ENCODE measurements at regions not wholly inside any gene's neighbourhood (a gene's known extent, or its start where the extent isn't known, plus 50 kb on each side); places are given as distances from the start of the nearest gene placed in this dataset.
"Not testable (repeated sequence)": the region's sequence is repeated elsewhere in the genome, so short reads cannot be mapped to it uniquely, and the experiment has no call there.

DNA sequence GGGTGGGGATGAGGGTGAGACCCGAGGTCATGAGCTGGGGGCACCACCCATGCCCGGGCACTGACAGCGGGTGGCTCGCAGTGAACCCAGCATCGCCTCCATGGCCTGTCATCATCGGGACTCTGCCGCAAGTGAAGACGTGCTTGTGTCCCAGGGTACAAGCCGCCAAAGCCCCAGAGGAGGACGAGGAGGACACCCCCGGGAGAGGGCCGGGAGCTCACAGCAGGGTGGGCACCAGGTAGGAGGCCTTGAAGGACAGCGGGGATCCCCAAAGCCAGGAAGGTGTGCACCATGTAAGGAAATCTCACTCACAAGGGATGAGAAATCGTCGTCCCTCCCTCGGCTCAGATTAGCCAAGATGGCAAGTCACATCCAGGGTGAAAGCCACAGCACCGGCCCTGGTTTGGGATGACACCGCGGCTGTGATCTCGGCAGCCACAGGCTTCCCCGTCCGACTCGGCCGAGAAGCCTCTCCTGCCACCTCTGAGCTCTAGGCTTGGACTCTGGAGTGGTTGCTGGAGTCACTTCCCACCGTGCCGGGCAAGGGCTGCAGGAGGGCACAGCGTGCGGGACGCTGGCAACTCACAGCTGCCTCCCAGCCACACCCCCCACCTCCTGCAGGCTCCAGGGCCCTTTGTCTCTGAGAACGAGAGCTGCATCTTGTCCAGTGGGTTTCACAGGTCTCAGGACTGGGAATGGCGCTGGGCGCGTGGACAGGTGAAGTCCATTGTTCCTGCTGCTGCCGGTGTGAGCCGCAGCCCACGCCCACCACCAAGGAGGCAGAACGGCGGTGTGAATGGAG, 81.6 kb upstream of the CTDP1 start:
- no peak for DNase-seq (ENCODE audit: low read depth)
- Histone ChIP-seq H3K9me3 (ENCODE audit: control insufficient read depth, low read length) (peaks cover 14% of the 10 kb centered on the region), H3K27me3 (replicated peaks; ENCODE audit: control insufficient read depth, insufficient read depth, low read length) (peaks cover 53% of the 10 kb centered on the region), H3K4me1 (ENCODE audit: control insufficient read depth, insufficient read depth, low read length) (no peaks in the 10 kb centered on the region), H3K9ac (ENCODE audit: low read length) (no peak overlapping the region), H3K4me3 (ENCODE audit: low read length) (no peak overlapping the region), H3K36me3 (ENCODE audit: control insufficient read depth, insufficient read depth, low read length, severe bottlenecking) (no peaks in the 10 kb centered on the region)

DNA sequence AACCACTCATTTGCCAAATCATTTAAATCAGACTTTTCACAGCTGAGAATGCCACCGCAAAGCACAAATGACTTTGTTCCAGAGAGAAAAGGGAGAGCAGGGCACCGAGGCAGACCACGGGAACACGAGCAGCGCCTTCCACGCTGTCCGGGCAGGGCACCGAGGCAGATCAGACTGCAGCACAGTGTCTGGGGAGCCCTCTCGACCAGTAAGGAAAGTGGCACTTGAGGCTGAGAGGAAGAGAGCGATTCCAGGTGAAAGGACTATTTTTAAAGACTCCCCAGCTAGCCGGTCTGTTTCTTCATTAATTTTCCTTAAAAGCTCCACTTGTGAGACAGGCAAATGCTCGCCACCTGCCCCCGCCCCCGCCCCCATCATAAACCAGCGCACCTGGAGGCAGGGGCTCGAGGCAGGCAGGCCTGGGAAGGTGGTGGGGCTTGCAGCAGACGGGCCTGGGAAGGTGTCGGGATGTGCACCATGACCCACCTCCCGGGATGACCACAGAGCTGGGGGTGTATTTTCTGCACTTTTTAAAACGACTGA, 80.9 kb upstream of the CTDP1 start:
- Histone ChIP-seq H3K27me3 (replicated peaks; ENCODE audit: control insufficient read depth, insufficient read depth, low read length) (peaks cover 51% of the 10 kb centered on the region), H3K4me3 (ENCODE audit: low read length) (no peak overlapping the region), H3K4me1 (ENCODE audit: control insufficient read depth, insufficient read depth, low read length) (no peaks in the 10 kb centered on the region), H3K36me3 (ENCODE audit: control insufficient read depth, insufficient read depth, low read length, severe bottlenecking) (no peaks in the 10 kb centered on the region), H3K9me3 (ENCODE audit: control insufficient read depth, low read length) (peaks cover 7% of the 10 kb centered on the region), H3K9ac (ENCODE audit: low read length) (no peak overlapping the region)
- no peak for DNase-seq (ENCODE audit: low read depth)

DNA sequence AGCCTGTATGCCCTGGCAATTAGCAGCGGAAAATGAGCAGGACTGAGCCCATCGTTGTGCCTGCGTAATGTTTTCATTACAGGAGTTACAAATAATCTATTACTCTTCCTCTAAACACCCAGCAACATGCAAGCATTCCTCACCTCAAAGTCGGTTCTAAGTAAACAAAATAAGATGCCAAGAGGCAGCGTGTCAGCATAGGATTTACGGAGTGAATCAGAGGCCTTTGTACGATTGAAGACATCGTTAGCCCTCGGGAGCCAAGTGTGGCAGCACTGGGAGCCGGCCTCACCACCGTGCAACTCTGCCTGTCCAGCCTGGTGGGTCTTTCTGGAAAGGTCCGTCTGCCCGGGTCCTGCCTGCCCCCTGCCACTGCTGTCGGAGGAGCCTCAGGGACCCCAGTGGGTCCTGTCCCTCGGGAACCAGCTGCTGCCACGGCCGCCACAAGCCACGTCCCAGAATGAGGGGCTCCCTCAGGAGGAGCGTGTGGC, 80.1 kb upstream of the CTDP1 start:
- Histone ChIP-seq H3K4me3 (ENCODE audit: low read length) (no peak overlapping the region), H3K36me3 (ENCODE audit: control insufficient read depth, insufficient read depth, low read length, severe bottlenecking) (no peaks in the 10 kb centered on the region), H3K9me3 (ENCODE audit: control insufficient read depth, low read length) (no peaks in the 10 kb centered on the region), H3K4me1 (ENCODE audit: control insufficient read depth, insufficient read depth, low read length) (no peaks in the 10 kb centered on the region), H3K27me3 (replicated peaks; ENCODE audit: control insufficient read depth, insufficient read depth, low read length) (peaks cover 44% of the 10 kb centered on the region), H3K9ac (ENCODE audit: low read length) (no peak overlapping the region)
- DNase-seq (ENCODE audit: low read depth) = peak; percentile 57

DNA sequence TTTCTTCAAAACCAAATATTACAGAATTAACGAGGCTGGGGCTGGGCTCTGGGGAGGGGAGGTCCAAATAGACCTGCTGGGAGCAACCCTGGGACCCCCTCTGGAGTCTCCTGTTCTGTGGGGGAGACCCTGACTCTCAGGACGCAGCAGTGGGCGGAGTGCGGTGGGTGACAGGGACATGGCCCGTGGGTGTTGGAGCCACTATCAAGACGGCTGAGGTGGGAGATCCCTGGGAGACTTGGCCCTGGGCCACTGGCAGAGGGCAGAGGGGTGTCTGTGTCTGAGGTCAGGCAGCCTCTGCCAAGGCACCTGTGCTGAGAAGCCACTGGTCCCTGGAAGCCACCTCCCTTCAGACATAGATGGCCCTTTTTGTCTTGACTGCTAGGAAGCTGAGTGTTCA, 79.5 kb upstream of the CTDP1 start:
- H3K4me1 ChIP-seq (ENCODE audit: control insufficient read depth, insufficient read depth, low read length) = no peaks in the 10 kb centered on the region
- no peaks in the 10 kb centered on the region for H3K36me3 ChIP-seq (ENCODE audit: control insufficient read depth, insufficient read depth, low read length, severe bottlenecking)
- DNase-seq (ENCODE audit: low read depth) = no peak
- H3K4me3 ChIP-seq (ENCODE audit: low read length) = no peak overlapping the region
- no peak overlapping the region for H3K9ac ChIP-seq (ENCODE audit: low read length)
- H3K9me3 ChIP-seq (ENCODE audit: control insufficient read depth, low read length) = no peaks in the 10 kb centered on the region
- peaks cover 41% of the 10 kb centered on the region for H3K27me3 ChIP-seq (replicated peaks; ENCODE audit: control insufficient read depth, insufficient read depth, low read length)

DNA sequence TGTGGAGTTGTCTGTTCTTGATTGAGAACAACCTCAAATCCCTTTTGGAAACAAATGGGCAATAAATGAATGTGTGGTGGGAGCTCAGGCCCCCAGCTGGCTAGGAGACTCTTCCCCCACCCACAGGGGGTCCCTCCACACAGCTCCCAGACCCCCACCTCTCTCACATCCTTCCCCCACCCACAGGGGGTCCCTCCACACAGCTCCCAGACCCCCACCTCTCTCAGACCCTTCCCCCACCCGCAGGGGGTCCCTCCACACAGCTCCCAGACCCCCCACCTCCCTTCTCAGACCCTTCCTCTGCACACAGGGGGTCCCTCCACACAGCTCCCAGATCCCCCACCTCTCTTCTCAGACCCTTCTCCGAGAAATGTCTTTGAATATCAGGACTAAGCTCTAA, 79.0 kb upstream of the CTDP1 start:
- Histone ChIP-seq H3K9me3 (ENCODE audit: control insufficient read depth, low read length) (no peaks in the 10 kb centered on the region), H3K27me3 (replicated peaks; ENCODE audit: control insufficient read depth, insufficient read depth, low read length) (peaks cover 37% of the 10 kb centered on the region), H3K4me1 (ENCODE audit: control insufficient read depth, insufficient read depth, low read length) (no peaks in the 10 kb centered on the region), H3K9ac (ENCODE audit: low read length) (no peak overlapping the region), H3K36me3 (ENCODE audit: control insufficient read depth, insufficient read depth, low read length, severe bottlenecking) (no peaks in the 10 kb centered on the region), H3K4me3 (ENCODE audit: low read length) (no peak overlapping the region)
- no peak for DNase-seq (ENCODE audit: low read depth)

DNA sequence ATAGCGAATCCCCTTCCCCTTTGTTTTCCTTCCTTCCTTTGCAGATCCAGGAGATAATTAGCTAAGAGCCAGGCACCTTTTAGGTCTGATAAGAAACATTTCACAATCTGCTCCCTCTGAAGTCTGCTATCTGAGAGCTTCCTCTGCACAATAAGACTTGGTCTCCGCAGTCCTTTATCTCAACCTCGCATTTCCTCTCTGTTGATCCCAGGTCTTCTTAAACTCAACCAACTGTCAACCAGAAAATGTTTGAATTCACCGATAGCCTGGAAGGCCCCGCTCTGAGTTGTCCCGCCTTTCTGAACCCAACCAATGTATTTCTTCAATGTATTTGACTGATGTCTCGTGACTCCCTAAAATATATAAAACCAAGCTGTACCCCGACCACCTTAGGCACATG, 78.4 kb upstream of the CTDP1 start:
- H3K4me3 ChIP-seq (ENCODE audit: low read length) = no peak overlapping the region
- no peaks in the 10 kb centered on the region for H3K9me3 ChIP-seq (ENCODE audit: control insufficient read depth, low read length)
- DNase-seq (ENCODE audit: low read depth) = no peak
- no peaks in the 10 kb centered on the region for H3K36me3 ChIP-seq (ENCODE audit: control insufficient read depth, insufficient read depth, low read length, severe bottlenecking)
- H3K4me1 ChIP-seq (ENCODE audit: control insufficient read depth, insufficient read depth, low read length) = no peaks in the 10 kb centered on the region
- peaks cover 31% of the 10 kb centered on the region for H3K27me3 ChIP-seq (replicated peaks; ENCODE audit: control insufficient read depth, insufficient read depth, low read length)
- H3K9ac ChIP-seq (ENCODE audit: low read length) = no peak overlapping the region

DNA sequence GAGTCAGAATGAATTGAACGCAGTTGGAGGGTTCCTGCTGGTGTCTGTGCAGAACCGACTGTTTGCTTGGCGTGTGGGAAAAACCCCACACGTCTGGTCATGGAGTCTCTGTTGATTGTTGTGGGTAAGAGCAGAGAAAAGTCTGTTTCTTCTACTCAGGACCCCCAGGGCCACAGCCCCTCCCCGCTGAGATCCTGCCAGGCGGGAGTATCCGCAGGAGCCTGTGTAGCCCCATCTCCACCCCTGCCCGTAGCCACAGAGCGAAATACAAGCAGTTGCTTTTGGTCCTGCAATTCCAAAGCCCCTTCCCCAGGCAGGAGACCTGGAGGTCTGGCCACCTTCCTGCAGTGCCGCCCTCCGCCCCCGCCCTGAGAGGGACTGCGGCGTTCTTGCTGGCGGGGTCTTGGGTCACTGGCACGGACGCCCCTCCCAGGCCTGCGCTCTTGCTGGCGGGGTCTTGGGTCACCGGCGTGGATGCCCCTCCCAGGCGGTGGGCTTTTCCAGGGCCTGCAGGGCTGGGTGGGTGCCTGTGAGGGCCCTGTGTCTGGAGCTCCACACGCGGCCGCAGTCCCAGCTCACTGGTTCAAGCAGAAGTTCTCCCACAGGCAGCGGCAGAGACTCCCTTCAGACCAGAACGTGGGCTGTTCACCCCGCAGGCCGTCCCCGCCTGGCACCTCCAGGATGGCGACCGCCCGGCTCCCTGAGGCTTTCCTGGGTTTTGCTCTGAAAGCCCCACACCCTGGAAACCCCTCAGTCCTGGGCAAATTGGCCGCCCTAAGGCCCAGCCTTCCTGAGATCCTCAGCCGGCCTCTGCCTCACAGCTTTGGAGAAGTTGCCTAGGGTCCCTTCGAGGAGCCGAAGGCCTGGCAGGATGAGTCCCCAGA, 76.0 kb upstream of the CTDP1 start:
- H3K27me3 ChIP-seq (replicated peaks; ENCODE audit: control insufficient read depth, insufficient read depth, low read length) = peaks cover 23% of the 10 kb centered on the region
- no peak overlapping the region for H3K4me3 ChIP-seq (ENCODE audit: low read length)
- H3K9me3 ChIP-seq (ENCODE audit: control insufficient read depth, low read length) = no peaks in the 10 kb centered on the region
- H3K36me3 ChIP-seq (ENCODE audit: control insufficient read depth, insufficient read depth, low read length, severe bottlenecking) = no peaks in the 10 kb centered on the region
- DNase-seq (ENCODE audit: low read depth) = no peak
- no peaks in the 10 kb centered on the region for H3K4me1 ChIP-seq (ENCODE audit: control insufficient read depth, insufficient read depth, low read length)
- no peak overlapping the region for H3K9ac ChIP-seq (ENCODE audit: low read length)

DNA sequence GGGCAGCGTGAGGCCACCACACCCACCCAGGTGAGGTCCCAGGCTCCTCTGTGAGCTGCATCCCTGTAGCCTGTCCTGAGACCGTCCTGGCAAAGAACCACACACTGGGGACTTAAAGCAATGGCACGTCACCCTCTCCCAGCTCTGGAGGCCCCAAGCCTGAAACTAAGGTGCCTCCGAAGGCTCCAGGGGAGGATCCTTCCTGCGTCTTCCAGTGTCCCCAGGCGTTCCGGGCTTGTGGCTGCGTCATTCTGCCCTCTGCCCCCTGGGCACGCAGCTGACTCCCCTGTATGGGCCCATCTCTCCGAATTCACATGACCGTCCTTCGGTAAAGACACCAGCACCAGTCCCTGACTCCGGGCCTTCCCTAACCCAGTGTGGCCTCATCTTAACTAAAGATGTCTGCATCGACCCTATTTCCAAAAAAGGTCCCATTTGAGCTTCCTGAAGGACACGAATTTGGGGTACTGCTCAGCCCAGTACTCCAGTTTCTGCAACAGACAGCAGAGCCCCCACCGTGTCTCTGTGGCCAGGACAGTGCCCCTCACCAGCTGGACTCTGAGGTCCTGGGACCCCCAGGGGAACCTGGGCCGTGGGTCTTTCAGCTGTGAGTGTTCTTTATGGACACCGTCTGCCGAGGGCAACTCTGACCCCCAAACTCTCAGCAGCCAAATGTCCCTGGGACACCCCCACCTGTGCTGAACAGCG, 75.2 kb upstream of the CTDP1 start:
- Histone ChIP-seq H3K27me3 (replicated peaks; ENCODE audit: control insufficient read depth, insufficient read depth, low read length) (peaks cover 29% of the 10 kb centered on the region), H3K9ac (ENCODE audit: low read length) (no peak overlapping the region), H3K4me1 (ENCODE audit: control insufficient read depth, insufficient read depth, low read length) (no peaks in the 10 kb centered on the region), H3K9me3 (ENCODE audit: control insufficient read depth, low read length) (no peaks in the 10 kb centered on the region), H3K4me3 (ENCODE audit: low read length) (no peak overlapping the region), H3K36me3 (ENCODE audit: control insufficient read depth, insufficient read depth, low read length, severe bottlenecking) (no peaks in the 10 kb centered on the region)
- DNase-seq (ENCODE audit: low read depth) = no peak

DNA sequence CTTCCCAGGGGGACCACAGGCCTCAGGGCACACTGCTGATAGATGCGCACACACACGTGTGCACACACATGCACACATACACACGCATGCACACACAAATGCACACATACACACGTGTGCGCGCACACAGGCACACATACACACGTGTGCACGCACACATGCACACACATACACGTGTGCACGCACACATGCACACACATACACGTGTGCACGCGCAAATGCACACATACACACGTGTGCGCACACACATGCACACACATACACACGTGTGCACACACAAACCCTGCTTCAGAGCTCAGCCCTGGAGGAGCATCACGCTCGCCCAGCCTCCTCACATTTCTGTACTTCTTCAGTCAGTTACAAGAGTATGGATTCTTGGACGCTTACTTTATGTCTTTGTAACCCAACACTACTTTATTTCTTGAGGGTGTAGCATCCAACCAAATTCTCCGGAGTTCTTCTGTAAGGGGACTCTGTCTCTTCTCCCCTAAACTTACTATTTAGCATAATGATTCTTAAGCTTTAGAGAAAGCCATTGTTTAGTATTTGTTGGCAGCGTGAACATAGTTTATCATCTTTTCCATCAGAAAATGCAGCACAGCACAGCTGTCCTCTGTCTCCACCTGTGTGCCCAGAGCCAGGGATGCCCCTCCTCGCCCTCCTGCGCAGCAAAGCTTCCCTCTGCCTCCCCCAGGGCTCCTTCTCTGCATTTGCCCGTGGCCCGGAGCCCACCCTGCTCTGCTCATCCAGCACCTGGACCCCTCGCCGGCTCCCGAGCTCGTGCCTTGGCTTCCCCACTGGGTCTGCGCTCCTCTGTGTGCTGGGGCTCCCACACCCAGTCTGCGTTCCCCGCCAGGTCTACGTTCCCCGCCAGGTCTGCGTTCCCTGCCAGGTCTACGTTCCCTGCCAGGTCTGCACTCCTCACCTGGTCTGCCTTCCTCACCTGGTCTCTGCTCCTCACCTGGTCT, 74.4 kb upstream of the CTDP1 start:
- H3K9me3 ChIP-seq (ENCODE audit: control insufficient read depth, low read length) = no peaks in the 10 kb centered on the region
- no peaks in the 10 kb centered on the region for H3K36me3 ChIP-seq (ENCODE audit: control insufficient read depth, insufficient read depth, low read length, severe bottlenecking)
- no peak overlapping the region for H3K4me3 ChIP-seq (ENCODE audit: low read length)
- H3K27me3 ChIP-seq (replicated peaks; ENCODE audit: control insufficient read depth, insufficient read depth, low read length) = peaks cover 30% of the 10 kb centered on the region
- H3K9ac ChIP-seq (ENCODE audit: low read length) = no peak overlapping the region
- no peaks in the 10 kb centered on the region for H3K4me1 ChIP-seq (ENCODE audit: control insufficient read depth, insufficient read depth, low read length)
- no peak for DNase-seq (ENCODE audit: low read depth)

DNA sequence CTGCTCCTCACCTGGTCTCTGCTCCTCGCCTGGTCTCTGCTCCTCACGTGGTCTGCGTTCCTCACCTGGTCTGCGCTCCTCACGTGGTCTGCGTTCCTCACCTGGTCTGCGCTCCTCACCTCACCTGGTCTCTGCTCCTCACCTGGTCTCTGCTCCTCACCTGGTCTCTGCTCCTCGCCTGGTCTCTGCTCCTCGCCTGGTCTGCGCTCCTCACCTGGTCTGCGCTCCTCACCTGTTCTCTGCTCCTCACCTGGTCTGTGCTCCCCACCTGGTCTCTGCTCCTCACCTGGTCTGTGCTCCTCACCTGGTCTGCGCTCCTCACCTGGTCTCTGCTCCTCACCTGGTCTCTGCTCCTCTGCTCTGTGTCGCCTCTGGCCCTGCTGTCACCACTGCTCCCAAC, 73.5 kb upstream of the CTDP1 start:
- not testable (repeated sequence) for H3K9me3 ChIP-seq (ENCODE audit: control insufficient read depth, low read length); H3K4me3 ChIP-seq (ENCODE audit: low read length); H3K4me1 ChIP-seq (ENCODE audit: control insufficient read depth, insufficient read depth, low read length); H3K36me3 ChIP-seq (ENCODE audit: control insufficient read depth, insufficient read depth, low read length, severe bottlenecking); H3K9ac ChIP-seq (ENCODE audit: low read length); DNase-seq (ENCODE audit: low read depth)
- peaks cover 30% of the 10 kb centered on the region for H3K27me3 ChIP-seq (replicated peaks; ENCODE audit: control insufficient read depth, insufficient read depth, low read length)

All from adipocyte (in vitro differentiated cells).